Ascending aorta (tissue), 2 donors: ENCODE measurements at regions not wholly inside any gene's neighbourhood (a gene's known extent, or its start where the extent isn't known, plus 50 kb on each side); places are given as distances from the start of the nearest gene placed in this dataset.
"Not testable (repeated sequence)": the region's sequence is repeated elsewhere in the genome, so short reads cannot be mapped to it uniquely, and the experiment has no call there.

Experiments used
- DNase-seq, 2 donors: peaks; one replicate each; pipeline ENCODE4 v3.0.0-alpha.2; 2019; ENCODE audit warnings: low spot score in 2 of 2
- H3K27ac ChIP-seq, 2 donors: fragments of 200-600 bp; sonication (generic); one replicate each; pipeline ENCODE4 v1.5.1; 2016 to 2017; ENCODE audit warnings: mild to moderate bottlenecking in 1 of 2
- H3K27me3 ChIP-seq: fragments of 200-600 bp; sonication (generic); one replicate; pipeline ENCODE4 v1.5.1; 2017
- H3K36me3 ChIP-seq, 2 donors: fragments of 200-600 bp; sonication (generic); one replicate each; pipeline ENCODE4 v1.5.1; 2016
- H3K4me1 ChIP-seq, 2 donors: fragments of 200-600 bp; sonication (generic); one replicate each; pipeline ENCODE4 v1.5.1; 2016 to 2017; ENCODE audit warnings: mild to moderate bottlenecking in 1 of 2
- H3K4me3 ChIP-seq, 2 donors: fragments of 200-600 bp; sonication (generic); one replicate each; pipeline ENCODE4 v1.5.1; 2016 to 2017; ENCODE audit warnings: mild to moderate bottlenecking in 1 of 2
- H3K9me3 ChIP-seq, 2 donors: fragments of 200-600 bp; sonication (generic); one replicate each; pipeline ENCODE4 v1.5.1; 2016
- CTCF ChIP-seq, 3 experiments: fragments of 200-600 bp in 2 of 3; fragments of 450-650 bp in 1 of 3; sonication (generic) in 2 of 3; IDR thresholded peaks; one replicate each; pipeline ENCODE4 v1.5.1; 2016 to 2019; ENCODE audit warnings: antibody characterized with exemption in 3 of 3, mild to moderate bottlenecking in 1 of 3, moderate library complexity in 1 of 3
- intact Hi-C: fragments of 100-400 bp; cut with DNase I; formaldehyde crosslinking; loops from one replicate; pipeline ENCODE4 v1.15.1; 2023

GRCh38 chr13:69619651-69620050 lies 488.0 kb upstream of the ATXN8OS start:
- no peak for DNase-seq
- intact Hi-C loops, result no loop called here
- Histone ChIP-seq H3K27ac (no peak overlapping the region), H3K9me3 (no peaks in the 10 kb centered on the region), H3K27me3 (no peaks in the 10 kb centered on the region), H3K4me1 (no peaks in the 10 kb centered on the region), H3K36me3 (no peaks in the 10 kb centered on the region), H3K4me3 (no peak overlapping the region)
- TF ChIP-seq CTCF (IDR thresholded peaks at IDR 0.05), result no peak

DNA sequence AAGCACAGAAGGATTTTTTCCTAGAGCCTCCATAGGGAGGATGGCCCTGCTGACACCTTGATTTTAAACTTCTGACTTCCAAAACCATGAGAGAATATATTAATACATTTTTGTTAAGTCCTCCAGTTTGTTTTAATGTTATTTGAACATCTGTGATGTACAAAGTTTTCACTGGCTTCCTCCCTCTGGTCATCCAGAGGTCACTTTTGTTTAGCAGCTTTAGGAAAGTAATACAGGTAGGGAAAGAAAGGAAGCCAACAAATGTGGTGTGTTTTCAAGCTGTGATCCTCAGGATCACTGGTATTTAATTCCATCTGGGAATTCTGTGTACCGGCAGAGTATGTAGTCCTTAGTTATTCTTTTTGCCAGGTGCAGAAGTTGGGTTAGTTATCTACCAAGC lies 488.8 kb upstream of the ATXN8OS start:
- no peak for TF ChIP-seq CTCF (IDR thresholded peaks at IDR 0.05)
- H3K4me1 ChIP-seq, result no peaks in the 10 kb centered on the region
- no peak overlapping the region for H3K4me3 ChIP-seq
- H3K9me3 ChIP-seq, result no peaks in the 10 kb centered on the region
- DNase-seq, result no peak
- intact Hi-C loops, result no loop called here
- no peaks in the 10 kb centered on the region for H3K36me3 ChIP-seq
- no peaks in the 10 kb centered on the region for H3K27me3 ChIP-seq
- H3K27ac ChIP-seq, result no peak overlapping the region

DNA sequence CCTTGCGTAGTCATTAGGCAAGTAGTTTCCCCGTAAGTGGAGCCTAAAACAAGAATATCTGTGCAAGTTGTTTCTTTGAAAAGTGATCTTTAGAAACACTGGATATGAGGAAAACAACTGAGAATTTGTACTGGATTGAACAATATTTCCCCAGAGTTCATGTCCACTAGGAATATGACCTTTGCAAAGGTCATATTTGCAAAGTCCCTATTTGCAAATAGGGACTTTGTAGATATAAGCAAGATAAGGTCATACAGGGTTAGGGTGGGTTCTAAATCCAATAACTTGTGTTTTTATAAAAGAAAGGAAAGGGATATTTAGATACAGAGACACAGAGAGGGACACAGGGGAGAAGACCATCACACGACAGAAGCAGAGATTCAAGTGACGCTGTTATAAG lies 489.2 kb upstream of the ATXN8OS start:
- H3K9me3 ChIP-seq, result no peaks in the 10 kb centered on the region
- DNase-seq, result no peak
- no peaks in the 10 kb centered on the region for H3K27me3 ChIP-seq
- H3K4me1 ChIP-seq, result no peaks in the 10 kb centered on the region
- TF ChIP-seq CTCF (IDR thresholded peaks at IDR 0.05), result no peak
- intact Hi-C loops, result no loop called here
- H3K4me3 ChIP-seq, result no peak overlapping the region
- H3K27ac ChIP-seq, result no peak overlapping the region
- no peaks in the 10 kb centered on the region for H3K36me3 ChIP-seq

- H3K27me3 ChIP-seq, result no peaks in the 10 kb centered on the region
- no peaks in the 10 kb centered on the region for H3K4me1 ChIP-seq
- no peak overlapping the region for H3K27ac ChIP-seq
- H3K36me3 ChIP-seq, result no peaks in the 10 kb centered on the region
- intact Hi-C loops, result no loop called here
- TF ChIP-seq CTCF (IDR thresholded peaks at IDR 0.05), result no peak
- no peaks in the 10 kb centered on the region for H3K9me3 ChIP-seq
- H3K4me3 ChIP-seq, result no peak overlapping the region
- no peak for DNase-seq
Measured at GRCh38 chr13:69617587-69617986, 490.0 kb upstream of the ATXN8OS start.

- DNase-seq, result no peak
- no peak for TF ChIP-seq CTCF (IDR thresholded peaks at IDR 0.05)
- Histone ChIP-seq H3K4me3 (no peak overlapping the region), H3K27me3 (no peaks in the 10 kb centered on the region), H3K9me3 (no peaks in the 10 kb centered on the region), H3K27ac (no peak overlapping the region), H3K36me3 (no peaks in the 10 kb centered on the region), H3K4me1 (no peaks in the 10 kb centered on the region)
- intact Hi-C loops, result no loop called here
Measured at GRCh38 chr13:69616396-69616795, 491.2 kb upstream of the ATXN8OS start.

DNA sequence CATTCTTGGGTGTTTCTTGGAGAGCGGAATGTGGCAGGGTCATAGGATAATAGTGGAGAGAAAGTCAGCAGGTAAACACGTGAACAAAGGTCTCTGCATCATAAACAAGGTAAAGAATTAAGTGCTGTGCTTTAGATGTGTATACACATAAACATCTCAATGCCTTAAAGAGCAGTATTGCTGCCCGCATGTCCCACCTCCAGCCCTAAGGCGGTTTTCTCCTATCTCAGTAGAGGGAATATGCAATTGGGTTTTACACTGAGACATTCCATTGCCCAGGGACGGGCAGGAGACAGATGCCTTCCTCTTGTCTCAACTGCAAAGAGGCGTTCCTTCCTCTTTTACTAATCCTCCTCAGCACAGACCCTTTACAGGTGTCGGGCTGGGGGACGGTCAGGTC lies 492.6 kb upstream of the ATXN8OS start:
- H3K36me3 ChIP-seq, intact Hi-C loops, H3K4me1 ChIP-seq, H3K4me3 ChIP-seq, H3K27me3 ChIP-seq, H3K27ac ChIP-seq, DNase-seq, H3K9me3 ChIP-seq: not testable (repeated sequence)
